ENCODE measurements at regions not wholly inside any gene's neighbourhood (a gene's known extent, or its start where the extent isn't known, plus 50 kb on each side); places are given as distances from the start of the nearest gene placed in this dataset.
"Not testable (repeated sequence)": the region's sequence is repeated elsewhere in the genome, so short reads cannot be mapped to it uniquely, and the experiment has no call there.

- no peak for DNase-seq (ENCODE audit: extremely low read depth, low read depth)
- no peak overlapping the region for H3K4me3 ChIP-seq (replicated peaks; ENCODE audit: low read depth, low read length)
- no peak for TF ChIP-seq CTCF (IDR thresholded peaks at IDR 0.05; ENCODE audit: low read depth, low read length, missing control alignments)
These were observed 540.9 kb downstream of the TBC1D22A start for GRCh38 chr22:47303161-47303890.

- not testable (repeated sequence) for H3K4me3 ChIP-seq (replicated peaks; ENCODE audit: low read depth, low read length); DNase-seq (ENCODE audit: extremely low read depth, low read depth)
These were observed 540.1 kb downstream of the TBC1D22A start for GRCh38 chr22:47302587-47302986.

GRCh38 chr22:47301820-47302475 lies 539.5 kb downstream of the TBC1D22A start:
- DNase-seq (ENCODE audit: extremely low read depth, low read depth): no peak
- H3K4me3 ChIP-seq (replicated peaks; ENCODE audit: low read depth, low read length): no peak overlapping the region
- no peak for TF ChIP-seq CTCF (IDR thresholded peaks at IDR 0.05; ENCODE audit: low read depth, low read length, missing control alignments)

- TF ChIP-seq CTCF (IDR thresholded peaks at IDR 0.05; ENCODE audit: low read depth, low read length, missing control alignments): no peak
- H3K4me3 ChIP-seq (replicated peaks; ENCODE audit: low read depth, low read length): no peak overlapping the region
- no peak for DNase-seq (ENCODE audit: extremely low read depth, low read depth)
These were observed 538.4 kb downstream of the TBC1D22A start for GRCh38 chr22:47300698-47301405.

- TF ChIP-seq CTCF (IDR thresholded peaks at IDR 0.05; ENCODE audit: low read depth, low read length, missing control alignments): no peak
- no peak for DNase-seq (ENCODE audit: extremely low read depth, low read depth)
- H3K4me3 ChIP-seq (replicated peaks; ENCODE audit: low read depth, low read length): no peak overlapping the region
These were observed 537.6 kb downstream of the TBC1D22A start for GRCh38 chr22:47299863-47300697.

- no peak for TF ChIP-seq CTCF (IDR thresholded peaks at IDR 0.05; ENCODE audit: low read depth, low read length, missing control alignments)
- no peak for DNase-seq (ENCODE audit: extremely low read depth, low read depth)
These were observed 536.9 kb downstream of the TBC1D22A start for GRCh38 chr22:47299211-47299862.

More at GRCh38 chr22:47299211-47299862, 536.9 kb downstream of the TBC1D22A start:
- H3K4me3 ChIP-seq (replicated peaks; ENCODE audit: low read depth, low read length): no peak overlapping the region
